SK-N-MC (cell line): ENCODE measurements at regions not wholly inside any gene's neighbourhood (a gene's known extent, or its start where the extent isn't known, plus 50 kb on each side); places are given as distances from the start of the nearest gene placed in this dataset.

Source experiments
- EZH2 ChIP-seq: fragments of 200-600 bp; sonication (generic); IDR thresholded peaks from one replicate; pipeline ENCODE4 v1.6.1; 2017; ENCODE audit warnings: antibody characterized with exemption
- FOXP2 ChIP-seq: optimal IDR thresholded peaks from 2 replicates; pipeline ENCODE3; 2011; ENCODE audit warnings: mild to moderate bottlenecking, moderate library complexity; ENCODE audit not compliant: insufficient read depth; ENCODE audit errors: extremely low read length, control extremely low read depth
- POLR2AphosphoS5 ChIP-seq: IDR thresholded peaks from 2 replicates; pipeline ENCODE4 v1.6.1; 2012; ENCODE audit warnings: mild to moderate bottlenecking, low read depth, low read length, borderline replicate concordance

- TF ChIP-seq EZH2 (no peak), POLR2AphosphoS5 (no peak), FOXP2 (no peak)
Measured at GRCh38 chr12:13428538-13429265, 232.2 kb downstream of the EMP1 start.
